ENCODE measurements at regions not wholly inside any gene's neighbourhood (a gene's known extent, or its start where the extent isn't known, plus 50 kb on each side); places are given as distances from the start of the nearest gene placed in this dataset.
"Not testable (repeated sequence)": the region's sequence is repeated elsewhere in the genome, so short reads cannot be mapped to it uniquely, and the experiment has no call there.

DNA sequence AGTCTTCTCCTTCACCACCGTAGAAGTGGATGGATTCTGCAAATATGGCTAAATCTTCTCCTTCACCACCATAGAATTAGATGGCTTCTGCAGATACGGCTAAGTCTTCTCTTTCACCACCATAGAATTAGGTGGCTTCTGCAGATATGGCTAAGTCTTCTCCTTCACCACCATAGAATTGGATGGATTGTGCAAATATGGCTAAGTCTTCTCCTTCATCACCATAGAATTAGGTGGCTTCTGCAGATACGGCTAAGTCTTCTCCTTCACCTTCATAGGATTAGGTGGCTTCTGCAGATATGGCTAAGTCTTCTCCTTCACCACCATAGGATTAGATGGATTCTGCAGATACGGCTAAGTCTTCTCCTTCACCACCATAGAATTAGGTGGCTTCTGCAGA is 866.2 kb upstream of the TPTE start:
- H3K9me3 ChIP-seq; H3K27me3 ChIP-seq; H3K27ac ChIP-seq; H3K4me1 ChIP-seq; DNase-seq; intact Hi-C loops (cut with DNase I); H3K36me3 ChIP-seq; H3K4me3 ChIP-seq (replicated peaks in 1 of 3): not testable (repeated sequence)
- 84% methylated on average over 4 of the region's 4 CpGs for WGBS, 2 donors

DNA sequence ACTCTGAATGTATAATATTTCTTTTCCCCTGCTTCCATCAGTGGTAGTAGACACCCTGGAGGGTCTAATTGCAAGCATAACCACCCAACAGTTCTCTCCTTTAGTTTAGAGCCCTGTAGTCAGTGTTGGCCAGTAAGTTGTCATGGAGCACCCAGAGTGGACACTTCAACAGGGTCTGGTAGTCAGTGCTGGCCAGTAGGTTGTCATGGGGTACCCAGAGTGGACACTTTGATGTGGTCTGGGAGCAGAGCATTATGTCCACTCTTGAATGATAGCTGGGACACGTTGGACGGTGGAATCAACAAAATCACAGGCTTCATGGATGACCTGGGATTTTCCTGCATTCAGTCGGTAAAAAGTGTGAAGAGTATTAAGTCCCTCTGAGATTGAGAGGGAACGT is 864.9 kb upstream of the TPTE start:
- H3K4me3 ChIP-seq (replicated peaks in 1 of 3); H3K4me1 ChIP-seq; H3K9me3 ChIP-seq; H3K27ac ChIP-seq; H3K36me3 ChIP-seq; intact Hi-C loops (cut with DNase I); DNase-seq; H3K27me3 ChIP-seq: not testable (repeated sequence)
- WGBS, 2 donors: 66 to 72% methylated on average over 4 of the region's 4 CpGs

DNA sequence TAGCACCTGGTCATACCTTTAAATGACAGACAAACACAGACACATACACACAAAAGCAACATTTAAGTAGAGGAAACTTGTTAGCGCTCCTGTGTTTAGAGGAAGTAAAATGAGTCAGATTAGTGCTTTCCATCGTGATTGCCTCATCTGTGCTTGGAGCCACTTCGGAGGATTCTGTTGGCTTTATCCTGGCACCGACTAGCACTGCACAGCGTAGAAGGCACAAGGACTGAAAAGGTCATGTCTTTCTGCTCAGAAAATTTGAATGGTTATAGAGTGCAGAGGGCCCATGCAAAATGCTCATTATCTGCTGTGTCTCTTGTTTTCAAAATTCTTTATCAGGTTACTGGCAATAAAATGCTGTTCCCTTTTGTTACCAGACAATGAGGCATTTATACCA is 863.6 kb upstream of the TPTE start:
- H3K9me3 ChIP-seq; intact Hi-C loops (cut with DNase I); H3K27ac ChIP-seq; H3K36me3 ChIP-seq; H3K4me1 ChIP-seq; H3K27me3 ChIP-seq; H3K4me3 ChIP-seq (replicated peaks in 1 of 3); DNase-seq: not testable (repeated sequence)
- 67 to 68% methylated on average over 5 of the region's 5 CpGs for WGBS, 2 donors

DNA sequence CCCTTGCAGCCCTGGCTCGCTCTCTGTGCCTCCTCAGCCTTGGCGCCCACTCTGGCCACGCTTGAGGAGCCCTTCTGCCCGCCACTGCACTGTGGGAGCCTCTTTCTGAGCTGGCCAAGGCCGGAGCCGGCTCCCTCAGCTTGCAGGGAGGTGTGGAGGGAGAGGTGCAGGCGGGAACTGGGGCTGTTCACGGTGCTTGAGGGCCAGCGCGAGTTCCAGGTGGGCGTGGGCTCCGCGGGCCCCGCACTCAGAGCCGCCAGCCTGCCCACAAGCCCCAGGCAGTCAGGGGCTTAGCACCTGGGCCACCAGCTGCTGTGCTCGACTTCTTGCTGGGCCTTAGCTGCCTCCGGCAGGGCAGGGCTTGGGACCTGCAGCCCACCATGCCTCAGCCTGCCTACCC is 861.5 kb upstream of the TPTE start:
- no CpG with 5 or more reads among the region's 17 CpGs for WGBS, 2 donors
- H3K4me1 ChIP-seq; H3K4me3 ChIP-seq (replicated peaks in 1 of 3); intact Hi-C loops (cut with DNase I); H3K27ac ChIP-seq; H3K36me3 ChIP-seq; DNase-seq; H3K27me3 ChIP-seq; H3K9me3 ChIP-seq: not testable (repeated sequence)

DNA sequence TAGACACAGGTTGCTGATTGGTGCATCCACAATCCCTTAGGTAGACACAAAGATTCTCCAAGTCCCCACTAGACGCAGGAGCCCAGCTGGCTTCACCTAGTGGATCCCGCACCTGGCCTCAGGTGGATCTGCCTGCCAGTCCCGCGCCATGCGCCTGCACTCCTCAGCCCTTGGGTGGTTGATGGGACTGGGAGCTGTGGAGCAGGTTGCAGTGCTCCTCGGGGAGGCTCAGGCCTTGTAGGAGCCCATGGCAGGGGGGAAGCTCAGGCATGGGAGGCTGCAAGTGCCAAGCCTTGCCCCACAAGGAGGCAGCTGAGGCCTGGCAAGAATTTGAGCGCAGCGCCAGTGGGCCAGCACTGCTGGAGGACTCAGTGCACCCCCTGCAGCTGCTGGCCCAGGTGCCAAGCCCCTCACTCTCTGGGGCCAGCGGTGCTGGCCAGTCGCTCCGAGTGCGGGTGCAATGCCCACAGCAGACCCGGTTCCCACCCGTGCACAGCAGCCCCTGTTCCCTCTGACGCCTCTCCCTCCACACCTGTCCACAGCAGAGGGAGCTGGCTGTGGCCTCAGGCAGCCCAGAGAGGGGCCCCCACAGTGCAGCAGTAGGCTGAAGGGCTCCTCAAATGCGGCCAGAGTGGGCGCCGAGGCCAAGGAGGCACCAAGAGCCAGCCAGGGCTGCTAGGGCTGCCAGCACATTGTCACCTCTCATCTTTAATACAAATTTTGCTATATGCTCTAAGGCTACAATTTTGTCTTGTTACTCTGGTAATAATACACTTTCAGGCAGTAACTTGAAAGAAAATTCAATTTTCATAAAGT is 857.3 kb upstream of the TPTE start:
- 41% methylated on average over 3 of the region's 18 CpGs; no CpG with 5 or more reads in 1 of the 2 donors for WGBS, 2 donors
- H3K4me1 ChIP-seq; intact Hi-C loops (cut with DNase I); H3K4me3 ChIP-seq (replicated peaks in 1 of 3); H3K27me3 ChIP-seq; DNase-seq; H3K36me3 ChIP-seq; H3K27ac ChIP-seq; H3K9me3 ChIP-seq: not testable (repeated sequence)

DNA sequence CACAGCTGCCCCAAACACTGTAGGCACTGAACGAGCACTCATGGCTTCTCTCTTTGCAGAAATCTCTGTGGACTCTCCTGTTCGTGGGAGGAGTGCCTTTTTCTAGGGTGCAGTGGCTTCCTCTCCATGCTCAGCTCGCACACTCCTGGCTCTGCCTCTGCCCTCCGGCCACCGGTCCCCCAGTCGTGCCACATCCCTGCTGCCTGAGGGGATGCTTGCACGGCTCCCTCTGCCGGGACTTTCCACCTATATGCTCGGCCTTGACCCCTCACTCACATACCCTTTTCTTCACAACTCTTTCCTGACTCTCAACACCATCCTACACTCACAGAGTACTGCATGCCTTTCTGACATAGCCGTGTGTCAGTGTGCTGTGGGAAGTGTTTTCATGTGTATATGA is 845.6 kb upstream of the TPTE start:
- H3K27ac ChIP-seq; DNase-seq; H3K27me3 ChIP-seq; H3K9me3 ChIP-seq; H3K4me3 ChIP-seq (replicated peaks in 1 of 3); intact Hi-C loops (cut with DNase I); H3K4me1 ChIP-seq; H3K36me3 ChIP-seq: not testable (repeated sequence)
- 75 to 88% methylated on average over 7 of the region's 10 CpGs for WGBS, 2 donors

DNA sequence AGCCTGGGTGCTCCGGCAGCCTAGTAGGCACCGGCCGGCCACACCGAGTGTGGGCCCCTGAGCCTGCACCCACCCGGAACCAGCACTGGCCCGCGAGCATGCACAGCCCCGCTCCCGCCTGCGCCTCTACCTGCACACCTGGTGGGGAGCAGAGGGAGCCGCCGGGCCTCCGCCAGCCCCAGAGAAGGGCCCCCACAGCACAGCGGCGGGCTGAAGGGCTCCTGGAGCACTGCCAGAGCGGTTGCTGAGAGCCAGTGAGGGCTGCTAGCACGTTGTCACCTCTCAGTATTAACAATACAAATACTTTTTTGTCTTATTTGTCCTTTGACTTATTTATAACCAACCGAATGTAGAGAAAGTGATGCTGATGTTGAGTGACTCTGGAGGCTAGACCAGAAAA is 842.4 kb upstream of the TPTE start:
- H3K27me3 ChIP-seq; H3K9me3 ChIP-seq; DNase-seq; H3K4me1 ChIP-seq; H3K4me3 ChIP-seq (replicated peaks in 1 of 3); H3K27ac ChIP-seq; H3K36me3 ChIP-seq; intact Hi-C loops (cut with DNase I): not testable (repeated sequence)
- no CpG with 5 or more reads among the region's 18 CpGs for WGBS, 2 donors

DNA sequence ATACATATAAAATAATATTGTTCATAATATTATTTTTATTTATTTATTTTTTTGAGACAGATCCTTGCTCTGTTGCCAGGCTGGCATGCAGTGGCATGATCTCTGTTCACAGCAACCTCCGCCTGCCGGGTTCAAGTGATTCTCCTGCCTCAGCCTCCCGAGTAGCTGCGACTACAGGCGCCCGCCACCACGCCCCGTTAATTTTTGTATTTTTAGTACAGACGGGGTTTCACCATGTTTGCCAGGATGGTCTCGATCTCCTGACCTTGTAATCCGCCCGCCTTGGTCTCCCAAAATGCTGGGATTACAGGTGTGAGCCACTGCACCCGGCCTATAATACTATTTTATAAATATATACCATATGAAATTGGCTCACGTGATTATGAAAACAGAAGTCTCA is 832.4 kb upstream of the TPTE start:
- intact Hi-C loops (cut with DNase I); H3K36me3 ChIP-seq; H3K9me3 ChIP-seq; H3K27ac ChIP-seq; H3K4me1 ChIP-seq; H3K4me3 ChIP-seq (replicated peaks in 1 of 3); DNase-seq; H3K27me3 ChIP-seq: not testable (repeated sequence)
- WGBS, 2 donors: 83% methylated on average over 8 of the region's 14 CpGs; no CpG with 5 or more reads in 1 of the 2 donors

DNA sequence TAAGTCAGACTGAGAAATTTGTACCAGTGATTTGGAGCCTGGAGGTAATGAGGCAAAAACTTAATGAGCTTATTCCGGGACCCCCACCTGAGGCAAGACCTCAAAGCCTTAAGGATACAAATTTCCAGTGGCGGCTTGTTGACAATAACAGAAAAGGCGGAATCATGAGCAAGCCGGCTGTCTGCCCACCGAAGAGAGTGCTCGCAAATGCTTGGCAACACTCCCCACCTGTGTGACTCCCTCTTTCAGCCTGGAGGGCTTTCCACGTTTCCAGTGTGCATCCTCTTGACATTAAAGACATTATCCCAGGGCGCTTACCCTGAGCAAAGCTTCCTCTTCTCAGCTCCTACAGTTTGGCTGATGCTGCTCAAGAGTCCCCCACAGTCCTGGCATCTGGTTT is 830.4 kb upstream of the TPTE start:
- H3K4me1 ChIP-seq; H3K36me3 ChIP-seq; H3K4me3 ChIP-seq (replicated peaks in 1 of 3); H3K27me3 ChIP-seq; H3K9me3 ChIP-seq; H3K27ac ChIP-seq; intact Hi-C loops (cut with DNase I); DNase-seq: not testable (repeated sequence)
- 65% methylated on average over 5 of the region's 8 CpGs; no CpG with 5 or more reads in 1 of the 2 donors for WGBS, 2 donors

DNA sequence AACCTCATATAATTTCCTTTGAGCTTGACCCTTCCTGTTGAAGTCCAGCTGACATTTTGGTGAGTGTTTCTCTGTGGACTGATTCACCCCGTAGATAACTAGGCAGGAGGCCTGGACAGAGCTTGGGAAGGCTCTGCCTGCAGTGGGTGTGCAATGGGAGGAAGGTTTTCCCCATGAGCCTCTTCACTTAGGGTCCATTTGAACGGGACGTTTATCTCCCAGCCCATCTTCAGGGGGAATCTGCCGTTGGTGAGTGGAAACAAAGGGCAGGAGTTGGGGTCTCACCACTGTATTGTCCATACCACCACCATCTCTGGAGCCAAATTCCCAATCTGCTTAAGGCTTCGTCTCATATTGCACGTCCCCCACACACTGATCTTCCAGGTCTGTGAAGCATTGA is 825.6 kb upstream of the TPTE start:
- H3K27ac ChIP-seq; H3K27me3 ChIP-seq; H3K4me3 ChIP-seq (replicated peaks in 1 of 3); H3K4me1 ChIP-seq; DNase-seq; intact Hi-C loops (cut with DNase I); H3K36me3 ChIP-seq; H3K9me3 ChIP-seq: not testable (repeated sequence)
- WGBS, 2 donors: 61 to 69% methylated on average over 6 of the region's 6 CpGs

DNA sequence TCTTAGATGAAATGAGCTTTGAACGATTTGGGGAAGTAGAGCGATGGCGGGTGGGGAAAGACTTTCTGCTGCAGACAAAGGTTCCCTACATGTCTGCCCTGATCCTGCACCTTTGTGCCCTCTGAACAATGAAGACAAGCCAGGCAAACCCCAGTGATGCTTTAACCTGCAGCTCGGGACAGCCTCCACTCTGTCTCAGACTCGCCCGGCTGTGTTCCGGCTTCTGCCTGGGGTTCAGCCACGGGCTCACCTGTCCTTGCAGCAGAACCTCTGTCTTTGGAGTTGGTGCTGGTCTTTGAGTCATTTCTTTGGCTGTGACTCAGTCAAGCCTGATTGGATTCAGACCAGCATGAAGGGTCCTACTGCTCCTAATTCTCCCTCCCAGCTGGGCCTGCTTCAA is 823.6 kb upstream of the TPTE start:
- H3K4me3 ChIP-seq (replicated peaks in 1 of 3); H3K27ac ChIP-seq; H3K9me3 ChIP-seq; DNase-seq; H3K27me3 ChIP-seq; intact Hi-C loops (cut with DNase I); H3K36me3 ChIP-seq; H3K4me1 ChIP-seq: not testable (repeated sequence)
- no CpG with 5 or more reads among the region's 8 CpGs for WGBS, 2 donors

DNA sequence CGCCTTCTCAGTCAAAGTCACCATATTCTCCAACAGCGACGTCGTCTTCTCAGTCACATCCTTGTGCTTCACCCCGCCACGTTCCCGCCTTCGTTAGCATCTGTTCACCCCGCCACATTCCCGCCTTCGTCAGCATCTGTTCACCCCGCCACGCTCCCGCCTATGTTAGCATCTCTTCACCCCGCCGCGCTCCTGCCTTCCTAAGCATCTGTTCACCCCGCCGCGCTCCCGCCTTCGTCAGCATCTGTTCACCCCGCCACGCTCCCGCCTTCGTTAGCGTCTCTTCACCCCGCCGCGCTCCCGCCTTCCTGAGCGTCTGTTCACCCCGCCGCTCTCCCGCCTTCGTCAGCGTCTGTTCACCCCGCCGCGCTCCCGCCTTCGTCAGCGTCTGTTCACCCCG is 816.4 kb upstream of the TPTE start:
- H3K9me3 ChIP-seq; H3K4me3 ChIP-seq (replicated peaks in 1 of 3); H3K4me1 ChIP-seq; H3K27me3 ChIP-seq; intact Hi-C loops (cut with DNase I); DNase-seq; H3K27ac ChIP-seq; H3K36me3 ChIP-seq: not testable (repeated sequence)
- WGBS, 2 donors: 75% methylated on average over 37 to 44 of the region's 44 CpGs

DNA sequence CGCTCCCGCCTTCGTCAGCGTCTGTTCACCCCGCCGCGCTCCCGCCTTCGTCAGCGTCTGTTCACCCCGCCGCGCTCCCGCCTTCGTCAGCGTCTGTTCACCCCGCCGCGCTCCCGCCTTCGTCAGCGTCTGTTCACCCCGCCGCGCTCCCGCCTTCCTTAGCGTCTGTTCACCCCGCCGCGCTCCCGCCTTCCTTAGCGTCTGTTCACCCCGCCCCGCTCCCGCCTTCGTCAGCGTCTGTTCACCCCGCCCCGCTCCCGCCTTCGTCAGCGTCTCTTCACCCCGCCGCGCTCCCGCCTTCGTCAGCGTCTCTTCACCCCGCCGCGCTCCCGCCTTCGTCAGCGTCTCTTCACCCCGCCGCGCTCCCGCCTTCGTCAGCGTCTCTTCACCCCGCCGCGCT is 815.9 kb upstream of the TPTE start:
- H3K4me1 ChIP-seq; H3K36me3 ChIP-seq; H3K27ac ChIP-seq; H3K27me3 ChIP-seq; DNase-seq; intact Hi-C loops (cut with DNase I); H3K4me3 ChIP-seq (replicated peaks in 1 of 3); H3K9me3 ChIP-seq: not testable (repeated sequence)
- 74 to 79% methylated on average over 38 to 46 of the region's 63 CpGs for WGBS, 2 donors

Measured in thyroid gland (tissue), 4 donors.